WTC11 (cell line): ENCODE measurements at regions not wholly inside any gene's neighbourhood (a gene's known extent, or its start where the extent isn't known, plus 50 kb on each side); places are given as distances from the start of the nearest gene placed in this dataset.

Experiments
- ATAC-seq: fragments of 200-7000 bp; cut with Tn5 transposase; 2 replicates; pipeline ENCODE4 v1.10.0; 2021; ENCODE audit warnings: mild to moderate bottlenecking, moderate library complexity
- CTCF ChIA-PET: fragments of 300-600 bp; sonication (Branson Sonifier 250); formaldehyde crosslinking; loops from one replicate; lab custom pipeline; 2021; ENCODE audit warnings: antibody characterized with exemption; lab: Charles Lee
- POLR2A ChIA-PET: fragments of 350-600 bp; sonication (Branson Sonifier 250); formaldehyde crosslinking; loops from one replicate; lab custom pipeline; 2021; ENCODE audit warnings: antibody characterized with exemption; lab: Charles Lee
- DNase-seq: peaks from one replicate; pipeline ENCODE4 v3.0.0; 2021; ENCODE audit warnings: low spot score
- H3K27ac Mint-ChIP-seq: 2 replicates; pipeline ENCODE4 v1.8.0; 2021; ENCODE audit warnings: mixed read lengths
- H3K27me3 Mint-ChIP-seq: 2 replicates; pipeline ENCODE4 v1.8.0; 2021; ENCODE audit warnings: low read depth, mild to moderate bottlenecking, moderate library complexity, mixed read lengths
- H3K36me3 Mint-ChIP-seq: 2 replicates; pipeline ENCODE4 v1.8.0; 2021; ENCODE audit warnings: mixed read lengths
- H3K4me1 Mint-ChIP-seq: 2 replicates; pipeline ENCODE4 v1.8.0; 2022; ENCODE audit warnings: mixed read lengths
- H3K4me3 Mint-ChIP-seq: 2 replicates; pipeline ENCODE4 v1.8.0; 2021; ENCODE audit warnings: mild to moderate bottlenecking, moderate library complexity, mixed read lengths
- H3K9me3 Mint-ChIP-seq: 2 replicates; pipeline ENCODE4 v1.8.0; 2021; ENCODE audit warnings: mixed read lengths
- AR ChIP-seq: fragments of 250-450 bp; sonication (Bioruptor Pico); IDR thresholded peaks from 2 replicates; pipeline ENCODE4 v1.9.0; 2021; ENCODE audit warnings: mild to moderate bottlenecking
- CREB1 ChIP-seq: sonication (generic); formaldehyde crosslinking; IDR thresholded peaks from 2 replicates; pipeline ENCODE4 v1.8.0; 2023; ENCODE audit warnings: mild to moderate bottlenecking, missing genetic modification reagents
- E2F5 ChIP-seq: sonication (generic); formaldehyde crosslinking; IDR thresholded peaks from 2 replicates; pipeline ENCODE4 v1.8.1; 2022; ENCODE audit warnings: mild to moderate bottlenecking, moderate library complexity, missing genetic modification reagents
- ELF4 ChIP-seq: sonication (generic); formaldehyde crosslinking; IDR thresholded peaks from 2 replicates; pipeline ENCODE4 v1.8.1; 2022; ENCODE audit warnings: low read depth, mild to moderate bottlenecking, moderate library complexity, missing genetic modification reagents
- ERG ChIP-seq: fragments of 250-450 bp; sonication (Bioruptor Pico); IDR thresholded peaks from 2 replicates; pipeline ENCODE4 v1.8.0; 2021; ENCODE audit warnings: mild to moderate bottlenecking
- ETV6 ChIP-seq: sonication (generic); formaldehyde crosslinking; IDR thresholded peaks from 2 replicates; pipeline ENCODE4 v1.8.1; 2022; ENCODE audit warnings: mild to moderate bottlenecking, missing genetic modification reagents
- FOXK1 ChIP-seq: sonication (generic); formaldehyde crosslinking; IDR thresholded peaks from 2 replicates; pipeline ENCODE4 v1.8.0; 2022; ENCODE audit warnings: mild to moderate bottlenecking, moderate library complexity, missing genetic modification reagents
- JUN ChIP-seq: sonication (generic); formaldehyde crosslinking; IDR thresholded peaks from 2 replicates; pipeline ENCODE4 v1.8.0; 2023; ENCODE audit warnings: mild to moderate bottlenecking, missing genetic modification reagents
- MYBL2 ChIP-seq: sonication (generic); formaldehyde crosslinking; IDR thresholded peaks from 2 replicates; pipeline ENCODE4 v1.8.1; 2023; ENCODE audit warnings: mild to moderate bottlenecking, moderate library complexity, missing genetic modification reagents
- NR1H2 ChIP-seq: sonication (generic); formaldehyde crosslinking; IDR thresholded peaks from 2 replicates; pipeline ENCODE4 v1.9.0; 2021; ENCODE audit warnings: mild to moderate bottlenecking, moderate library complexity, missing genetic modification reagents
- NR3C1 ChIP-seq: sonication (generic); formaldehyde crosslinking; conservative IDR thresholded peaks from 2 replicates; pipeline ENCODE4 v1.8.1; 2023; ENCODE audit warnings: low read depth, mild to moderate bottlenecking, missing genetic modification reagents
- PRRX2 ChIP-seq: fragments of 250-450 bp; sonication (Bioruptor Pico); IDR thresholded peaks from 2 replicates; pipeline ENCODE4 v1.8.0; 2021; ENCODE audit warnings: mild to moderate bottlenecking
- SMAD3 ChIP-seq: sonication (generic); formaldehyde crosslinking; IDR thresholded peaks from 2 replicates; pipeline ENCODE4 v1.8.0; 2022; ENCODE audit warnings: missing genetic modification reagents, mild to moderate bottlenecking, borderline replicate concordance
- TCF7 ChIP-seq: sonication (generic); formaldehyde crosslinking; IDR thresholded peaks from 2 replicates; pipeline ENCODE4 v1.8.0; 2022; ENCODE audit warnings: mild to moderate bottlenecking, low read depth, missing genetic modification reagents, moderate library complexity
- TP53 ChIP-seq: sonication (generic); formaldehyde crosslinking; IDR thresholded peaks from 2 replicates; pipeline ENCODE4 v1.8.1; 2023; ENCODE audit warnings: mild to moderate bottlenecking, missing genetic modification reagents
- USF1 ChIP-seq: sonication (generic); formaldehyde crosslinking; IDR thresholded peaks from 2 replicates; pipeline ENCODE4 v1.8.0; 2022; ENCODE audit warnings: mild to moderate bottlenecking, missing genetic modification reagents
- ZBTB43 ChIP-seq: sonication (generic); formaldehyde crosslinking; IDR thresholded peaks from 2 replicates; pipeline ENCODE4 v1.8.1; 2023; ENCODE audit warnings: mild to moderate bottlenecking, missing genetic modification reagents
- ZNF121 ChIP-seq: sonication (generic); formaldehyde crosslinking; IDR thresholded peaks from 2 replicates; pipeline ENCODE4 v1.8.0; 2023; ENCODE audit warnings: missing genetic modification reagents
- ZNF138 ChIP-seq: sonication (generic); formaldehyde crosslinking; conservative IDR thresholded peaks from 2 replicates; pipeline ENCODE4 v1.8.1; 2022; ENCODE audit warnings: mild to moderate bottlenecking, moderate library complexity, missing genetic modification reagents
- ZNF219 ChIP-seq: sonication (generic); formaldehyde crosslinking; IDR thresholded peaks from 2 replicates; pipeline ENCODE4 v1.8.0; 2023; ENCODE audit warnings: missing genetic modification reagents, mild to moderate bottlenecking, borderline replicate concordance
- ZNF396 ChIP-seq: fragments of 250-450 bp; sonication (Bioruptor Pico); IDR thresholded peaks from 2 replicates; pipeline ENCODE4 v1.8.0; 2021; ENCODE audit warnings: mild to moderate bottlenecking, moderate library complexity, borderline replicate concordance
- ZNF425 ChIP-seq: fragments of 250-450 bp; sonication (Bioruptor Pico); conservative IDR thresholded peaks from 2 replicates; pipeline ENCODE4 v1.9.0; 2021; ENCODE audit warnings: mild to moderate bottlenecking
- TF ChIP-seq, protein P1 (sequence below): fragments of 250-450 bp; sonication (Bioruptor Pico); IDR thresholded peaks from 2 replicates; pipeline ENCODE4 v1.9.0; 2021; ENCODE audit warnings: moderate library complexity, mild to moderate bottlenecking, inconsistent platforms, borderline replicate concordance
- TF ChIP-seq, protein P2 (sequence below): sonication (generic); formaldehyde crosslinking; IDR thresholded peaks from 2 replicates; pipeline ENCODE4 v1.8.1; 2022; ENCODE audit warnings: missing genetic modification reagents, borderline replicate concordance
- TF ChIP-seq, protein P3 (sequence below): fragments of 250-450 bp; sonication (Bioruptor Pico); IDR thresholded peaks from 2 replicates; pipeline ENCODE4 v2.1.2; 2022; ENCODE audit warnings: mild to moderate bottlenecking, moderate library complexity

DNA sequence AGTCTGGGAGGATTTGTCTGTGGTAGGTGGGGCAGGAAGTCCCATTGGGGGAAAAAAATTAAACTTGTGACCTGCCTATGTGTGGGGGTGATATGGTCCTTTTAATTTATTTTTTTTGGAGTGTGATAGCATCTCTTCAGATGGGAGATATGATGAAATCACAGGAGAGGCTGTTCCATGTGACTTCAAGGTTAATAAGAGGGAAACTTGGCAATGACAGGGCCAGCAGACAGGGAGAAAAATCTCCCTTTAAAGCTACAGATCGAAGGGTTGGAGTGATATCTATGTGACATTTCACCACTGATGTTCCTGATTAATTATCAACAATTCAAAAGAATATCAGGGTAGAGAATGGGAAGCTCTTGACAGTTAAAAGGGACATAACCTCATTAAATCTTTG lies 886.9 kb downstream of the TUSC7 start (continued):
- no peak for TF ChIP-seq ZNF219 (CRISPR knock-in tag)
- TF ChIP-seq NR3C1 (CRISPR knock-in tag), result no peak
- no peak for TF ChIP-seq PRRX2 (CRISPR knock-in tag)
- TF ChIP-seq MYBL2 (CRISPR knock-in tag), result no peak
- TF ChIP-seq JUN (CRISPR knock-in tag), result no peak
- no peak for TF ChIP-seq USF1 (CRISPR knock-in tag)
- TF ChIP-seq ZNF138 (CRISPR knock-in tag), result no peak
- no peak for TF ChIP-seq NR1H2 (CRISPR knock-in tag)

GRCh38 chr3:117597865-117598264 lies 888.3 kb downstream of the TUSC7 start:
- H3K36me3 Mint-ChIP-seq, result no peaks in the 10 kb centered on the region
- POLR2A ChIA-PET, result no interaction called here
- DNase-seq (no peak), ATAC-seq (no peak)
- no peaks in the 10 kb centered on the region for H3K9me3 Mint-ChIP-seq
- CTCF ChIA-PET, result no interaction called here
- H3K4me1 Mint-ChIP-seq, result peaks cover 18% of the 10 kb centered on the region
- H3K27ac Mint-ChIP-seq, result no peak overlapping the region
- H3K4me3 Mint-ChIP-seq, result no peak overlapping the region
- H3K27me3 Mint-ChIP-seq, result no peaks in the 10 kb centered on the region; the same call in 1 of the 2 replicates
- TF ChIP-seq, protein P1, sequence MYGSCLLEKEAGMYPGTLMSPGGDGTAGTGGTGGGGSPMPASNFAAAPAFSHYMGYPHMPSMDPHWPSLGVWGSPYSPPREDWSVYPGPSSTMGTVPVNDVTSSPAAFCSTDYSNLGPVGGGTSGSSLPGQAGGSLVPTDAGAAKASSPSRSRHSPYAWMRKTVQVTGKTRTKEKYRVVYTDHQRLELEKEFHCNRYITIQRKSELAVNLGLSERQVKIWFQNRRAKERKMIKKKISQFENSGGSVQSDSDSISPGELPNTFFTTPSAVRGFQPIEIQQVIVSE (CRISPR knock-in tag), result no peak
- TF ChIP-seq CREB1 (CRISPR knock-in tag) (no peak), FOXK1 (CRISPR knock-in tag) (no peak), ZBTB43 (CRISPR knock-in tag) (no peak), ZNF121 (CRISPR knock-in tag) (no peak), TCF7 (no peak), ERG (CRISPR knock-in tag) (no peak), SMAD3 (CRISPR knock-in tag) (no peak), ELF4 (CRISPR knock-in tag) (no peak), ZNF425 (CRISPR knock-in tag) (no peak), AR (CRISPR knock-in tag) (no peak), ZNF396 (no peak), ETV6 (CRISPR knock-in tag) (no peak), TP53 (no peak), E2F5 (CRISPR knock-in tag) (no peak)
- TF ChIP-seq, protein P2, sequence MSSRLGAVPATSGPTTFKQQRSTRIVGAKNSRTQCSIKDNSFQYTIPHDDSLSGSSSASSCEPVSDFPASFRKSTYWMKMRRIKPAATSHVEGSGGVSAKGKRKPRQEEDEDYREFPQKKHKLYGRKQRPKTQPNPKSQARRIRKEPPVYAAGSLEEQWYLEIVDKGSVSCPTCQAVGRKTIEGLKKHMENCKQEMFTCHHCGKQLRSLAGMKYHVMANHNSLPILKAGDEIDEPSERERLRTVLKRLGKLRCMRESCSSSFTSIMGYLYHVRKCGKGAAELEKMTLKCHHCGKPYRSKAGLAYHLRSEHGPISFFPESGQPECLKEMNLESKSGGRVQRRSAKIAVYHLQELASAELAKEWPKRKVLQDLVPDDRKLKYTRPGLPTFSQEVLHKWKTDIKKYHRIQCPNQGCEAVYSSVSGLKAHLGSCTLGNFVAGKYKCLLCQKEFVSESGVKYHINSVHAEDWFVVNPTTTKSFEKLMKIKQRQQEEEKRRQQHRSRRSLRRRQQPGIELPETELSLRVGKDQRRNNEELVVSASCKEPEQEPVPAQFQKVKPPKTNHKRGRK (CRISPR knock-in tag), result no peak
- TF ChIP-seq, protein P3, sequence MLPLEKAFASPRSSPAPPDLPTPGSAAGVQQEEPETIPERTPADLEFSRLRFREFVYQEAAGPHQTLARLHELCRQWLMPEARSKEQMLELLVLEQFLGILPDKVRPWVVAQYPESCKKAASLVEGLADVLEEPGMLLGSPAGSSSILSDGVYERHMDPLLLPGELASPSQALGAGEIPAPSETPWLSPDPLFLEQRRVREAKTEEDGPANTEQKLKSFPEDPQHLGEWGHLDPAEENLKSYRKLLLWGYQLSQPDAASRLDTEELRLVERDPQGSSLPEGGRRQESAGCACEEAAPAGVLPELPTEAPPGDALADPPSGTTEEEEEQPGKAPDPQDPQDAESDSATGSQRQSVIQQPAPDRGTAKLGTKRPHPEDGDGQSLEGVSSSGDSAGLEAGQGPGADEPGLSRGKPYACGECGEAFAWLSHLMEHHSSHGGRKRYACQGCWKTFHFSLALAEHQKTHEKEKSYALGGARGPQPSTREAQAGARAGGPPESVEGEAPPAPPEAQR (CRISPR knock-in tag), result no peak
